HEK293 (cell line): ENCODE measurements at regions not wholly inside any gene's neighbourhood (a gene's known extent, or its start where the extent isn't known, plus 50 kb on each side); places are given as distances from the start of the nearest gene placed in this dataset.

Experiments used
- CTCF ChIA-PET: fragments of 350-600 bp; formaldehyde crosslinking; extraction: SDS; loops from one replicate; lab custom pipeline; 2021; ENCODE audit warnings: antibody characterized with exemption; lab: Yijun Ruan, JAX
- POLR2A ChIA-PET: fragments of 300-600 bp; formaldehyde crosslinking; extraction: SDS; loops from one replicate; lab custom pipeline; 2020; ENCODE audit warnings: antibody characterized with exemption, inconsistent platforms; lab: Yijun Ruan, JAX
- H3K27ac ChIP-seq: fragments of 200-500 bp; sonication (Bioruptor generic); 2 replicates; pipeline ENCODE4 v1.5.1; 2014; ENCODE audit warnings: low read depth, low read length, control low read depth, inconsistent platforms; ENCODE audit errors: extremely low read depth
- H3K36me3 ChIP-seq, 2 experiments: fragments of 200-500 bp in 1 of 2; sonication (Bioruptor generic) in 1 of 2; 1 replicate in 1 of 2; 2 replicates in 1 of 2; pipeline ENCODE4 v1.5.1; 2014 to 2017; ENCODE audit warnings: inconsistent platforms in 2 of 2, low read length in 2 of 2; ENCODE audit not compliant: control insufficient read depth in 2 of 2, insufficient read depth in 1 of 2
- H3K4me1 ChIP-seq: fragments of 200-500 bp; sonication (Bioruptor generic); 2 replicates; pipeline ENCODE4 v1.5.1; 2014; ENCODE audit warnings: mild to moderate bottlenecking, low read length, inconsistent platforms; ENCODE audit not compliant: control insufficient read depth, insufficient read depth
- H3K4me3 ChIP-seq: 2 replicates; pipeline ENCODE4 v1.5.1; 2011; ENCODE audit warnings: low read depth, mild to moderate bottlenecking, control low read depth, low read length, moderate library complexity
- H3K9me3 ChIP-seq: fragments of 200-500 bp; sonication (Bioruptor generic); 2 replicates; pipeline ENCODE4 v1.5.1; 2014; ENCODE audit warnings: low read depth, low read length, inconsistent platforms; ENCODE audit not compliant: control insufficient read depth, insufficient read depth
- EGR2 ChIP-seq: fragments of 450-650 bp; formaldehyde crosslinking; IDR thresholded peaks from 2 replicates; pipeline ENCODE4 v1.5.1; 2016; ENCODE audit warnings: low read depth, missing biosample characterization, missing genetic modification characterization
- FEZF1 ChIP-seq: fragments of 450-650 bp; formaldehyde crosslinking; IDR thresholded peaks from 2 replicates; pipeline ENCODE4 v1.5.1; 2016; ENCODE audit warnings: missing biosample characterization, missing genetic modification characterization
- GLIS1 ChIP-seq: fragments of 450-650 bp; formaldehyde crosslinking; IDR thresholded peaks from 2 replicates; pipeline ENCODE4 v1.5.1; 2016; ENCODE audit warnings: missing biosample characterization, missing genetic modification characterization
- HIC1 ChIP-seq: fragments of 450-650 bp; formaldehyde crosslinking; IDR thresholded peaks from 2 replicates; pipeline ENCODE4 v1.5.1; 2016; ENCODE audit warnings: missing biosample characterization, missing genetic modification characterization
- HOXA7 ChIP-seq: sonication (generic); formaldehyde crosslinking; IDR thresholded peaks from 2 replicates; pipeline ENCODE4 v1.8.1; 2022; ENCODE audit warnings: missing genetic modification reagents, borderline replicate concordance
- IKZF3 ChIP-seq: fragments of 450-650 bp; IDR thresholded peaks from 2 replicates; pipeline ENCODE4 v1.5.0; 2018; ENCODE audit warnings: missing biosample characterization, mild to moderate bottlenecking, missing genetic modification characterization, moderate library complexity
- SP3 ChIP-seq: fragments of 450-650 bp; formaldehyde crosslinking; IDR thresholded peaks from 2 replicates; pipeline ENCODE4 v1.5.1; 2016; ENCODE audit warnings: missing biosample characterization, missing genetic modification characterization
- SP7 ChIP-seq: fragments of 450-650 bp; formaldehyde crosslinking; IDR thresholded peaks from 2 replicates; pipeline ENCODE4 v1.5.1; 2016; ENCODE audit warnings: missing biosample characterization, missing genetic modification characterization
- ZBTB8A ChIP-seq: fragments of 450-650 bp; formaldehyde crosslinking; IDR thresholded peaks from 2 replicates; pipeline ENCODE4 v1.5.1; 2016; ENCODE audit warnings: missing biosample characterization, missing genetic modification characterization
- ZIC2 ChIP-seq: fragments of 450-650 bp; formaldehyde crosslinking; IDR thresholded peaks from 2 replicates; pipeline ENCODE4 v1.5.1; 2016; ENCODE audit warnings: missing biosample characterization, missing genetic modification characterization
- ZNF133 ChIP-seq: fragments of 450-650 bp; formaldehyde crosslinking; IDR thresholded peaks from 2 replicates; pipeline ENCODE4 v1.5.1; 2016; ENCODE audit warnings: missing biosample characterization, missing genetic modification characterization
- ZNF48 ChIP-seq: fragments of 450-650 bp; formaldehyde crosslinking; IDR thresholded peaks from 2 replicates; pipeline ENCODE4 v1.5.1; 2016; ENCODE audit warnings: missing biosample characterization, missing genetic modification characterization
- ZNF514 ChIP-seq: fragments of 450-650 bp; formaldehyde crosslinking; IDR thresholded peaks from 2 replicates; pipeline ENCODE4 v1.5.1; 2016; ENCODE audit warnings: missing biosample characterization, missing genetic modification characterization
- ZNF530 ChIP-seq: fragments of 450-650 bp; formaldehyde crosslinking; IDR thresholded peaks from 2 replicates; pipeline ENCODE4 v1.5.1; 2016; ENCODE audit warnings: low read depth, missing biosample characterization, missing genetic modification characterization
- ZNF571 ChIP-seq: fragments of 450-650 bp; formaldehyde crosslinking; IDR thresholded peaks from 2 replicates; pipeline ENCODE4 v1.5.0; 2017; ENCODE audit warnings: missing biosample characterization, missing genetic modification characterization
- ZNF626 ChIP-seq: fragments of 450-650 bp; sonication (Bioruptor Pico); formaldehyde crosslinking; IDR thresholded peaks from 2 replicates; pipeline ENCODE4 v1.5.1; 2018; ENCODE audit warnings: missing biosample characterization, missing genetic modification characterization, inconsistent platforms
- ZNF639 ChIP-seq: fragments of 450-650 bp; formaldehyde crosslinking; IDR thresholded peaks from 2 replicates; pipeline ENCODE4 v1.5.1; 2016; ENCODE audit warnings: missing biosample characterization, missing genetic modification characterization
- ZNF654 ChIP-seq: fragments of 450-650 bp; formaldehyde crosslinking; IDR thresholded peaks from 2 replicates; pipeline ENCODE4 v1.5.1; 2016; ENCODE audit warnings: low read depth, missing biosample characterization, missing genetic modification characterization
- ZNF677 ChIP-seq: fragments of 450-650 bp; IDR thresholded peaks from 2 replicates; pipeline ENCODE4 v1.5.0; 2018; ENCODE audit warnings: missing biosample characterization, mild to moderate bottlenecking, missing genetic modification characterization, moderate library complexity
- ZNF830 ChIP-seq: fragments of 450-650 bp; IDR thresholded peaks from 2 replicates; pipeline ENCODE4 v1.5.0; 2018; ENCODE audit warnings: missing biosample characterization, missing genetic modification characterization, low read depth, mild to moderate bottlenecking, moderate library complexity
- ZNF837 ChIP-seq: fragments of 450-650 bp; formaldehyde crosslinking; IDR thresholded peaks from 2 replicates; pipeline ENCODE4 v1.5.1; 2016; ENCODE audit warnings: missing biosample characterization, missing genetic modification characterization
- TF ChIP-seq, protein P1 (sequence below): fragments of 450-650 bp; formaldehyde crosslinking; conservative IDR thresholded peaks from 2 replicates; pipeline ENCODE4 v1.5.1; 2016; ENCODE audit warnings: low read depth, missing biosample characterization, missing genetic modification characterization
- TF ChIP-seq, protein P2 (sequence below): fragments of 450-650 bp; formaldehyde crosslinking; IDR thresholded peaks from 2 replicates; pipeline ENCODE4 v1.5.1; 2017; ENCODE audit warnings: missing biosample characterization, mild to moderate bottlenecking, missing genetic modification characterization, moderate library complexity

DNA sequence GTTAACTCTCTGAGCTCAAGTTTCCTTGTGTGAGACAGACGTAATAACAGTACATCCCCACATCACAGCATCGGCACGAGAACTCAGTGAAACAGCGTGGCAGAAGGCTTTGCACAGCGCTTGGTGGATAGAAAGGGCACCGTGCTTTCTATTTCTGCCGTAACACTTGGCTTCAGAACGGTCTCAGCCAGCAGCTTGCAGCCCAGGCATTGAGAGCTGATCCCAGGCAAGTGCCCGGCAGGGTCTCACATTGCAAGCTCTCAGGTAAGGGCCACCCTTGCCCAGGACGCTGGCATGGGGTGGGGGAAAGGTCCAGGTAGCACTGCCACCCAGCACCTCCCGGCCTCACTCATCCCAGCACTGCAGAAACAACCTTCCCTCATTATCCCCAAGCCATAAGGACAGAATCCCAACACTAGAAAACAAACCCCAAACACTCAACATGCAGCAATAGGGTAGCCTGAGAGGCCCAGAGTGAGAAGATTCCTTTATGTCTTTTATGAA is 70.5 kb upstream of the ITGA11 start (continued):
- TF ChIP-seq, protein P1, sequence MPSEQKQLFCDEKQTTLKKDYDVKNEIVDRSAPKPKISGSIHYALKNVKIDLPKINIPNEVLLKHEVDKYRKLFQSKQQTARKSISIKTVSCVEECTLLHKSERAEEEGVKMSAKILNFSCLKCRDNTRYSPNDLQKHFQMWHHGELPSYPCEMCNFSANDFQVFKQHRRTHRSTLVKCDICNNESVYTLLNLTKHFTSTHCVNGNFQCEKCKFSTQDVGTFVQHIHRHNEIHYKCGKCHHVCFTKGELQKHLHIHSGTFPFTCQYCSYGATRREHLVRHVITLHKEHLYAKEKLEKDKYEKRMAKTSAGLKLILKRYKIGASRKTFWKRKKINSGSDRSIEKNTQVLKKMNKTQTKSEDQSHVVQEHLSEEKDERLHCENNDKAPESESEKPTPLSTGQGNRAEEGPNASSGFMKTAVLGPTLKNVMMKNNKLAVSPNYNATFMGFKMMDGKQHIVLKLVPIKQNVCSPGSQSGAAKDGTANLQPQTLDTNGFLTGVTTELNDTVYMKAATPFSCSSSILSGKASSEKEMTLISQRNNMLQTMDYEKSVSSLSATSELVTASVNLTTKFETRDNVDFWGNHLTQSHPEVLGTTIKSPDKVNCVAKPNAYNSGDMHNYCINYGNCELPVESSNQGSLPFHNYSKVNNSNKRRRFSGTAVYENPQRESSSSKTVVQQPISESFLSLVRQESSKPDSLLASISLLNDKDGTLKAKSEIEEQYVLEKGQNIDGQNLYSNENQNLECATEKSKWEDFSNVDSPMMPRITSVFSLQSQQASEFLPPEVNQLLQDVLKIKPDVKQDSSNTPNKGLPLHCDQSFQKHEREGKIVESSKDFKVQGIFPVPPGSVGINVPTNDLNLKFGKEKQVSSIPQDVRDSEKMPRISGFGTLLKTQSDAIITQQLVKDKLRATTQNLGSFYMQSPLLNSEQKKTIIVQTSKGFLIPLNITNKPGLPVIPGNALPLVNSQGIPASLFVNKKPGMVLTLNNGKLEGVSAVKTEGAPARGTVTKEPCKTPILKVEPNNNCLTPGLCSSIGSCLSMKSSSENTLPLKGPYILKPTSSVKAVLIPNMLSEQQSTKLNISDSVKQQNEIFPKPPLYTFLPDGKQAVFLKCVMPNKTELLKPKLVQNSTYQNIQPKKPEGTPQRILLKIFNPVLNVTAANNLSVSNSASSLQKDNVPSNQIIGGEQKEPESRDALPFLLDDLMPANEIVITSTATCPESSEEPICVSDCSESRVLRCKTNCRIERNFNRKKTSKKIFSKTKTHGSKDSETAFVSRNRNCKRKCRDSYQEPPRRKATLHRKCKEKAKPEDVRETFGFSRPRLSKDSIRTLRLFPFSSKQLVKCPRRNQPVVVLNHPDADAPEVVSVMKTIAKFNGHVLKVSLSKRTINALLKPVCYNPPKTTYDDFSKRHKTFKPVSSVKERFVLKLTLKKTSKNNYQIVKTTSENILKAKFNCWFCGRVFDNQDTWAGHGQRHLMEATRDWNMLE (tag by site-specific recombination): no peak
- TF ChIP-seq ZNF654 (tag by site-specific recombination) (no peak), ZNF48 (no peak), ZNF571 (tag by site-specific recombination) (no peak), ZNF530 (tag by site-specific recombination) (no peak), ZNF677 (tag by site-specific recombination) (no peak), GLIS1 (tag by site-specific recombination) (no peak), FEZF1 (tag by site-specific recombination) (no peak), HOXA7 (no peak), SP3 (tag by site-specific recombination) (no peak)

DNA sequence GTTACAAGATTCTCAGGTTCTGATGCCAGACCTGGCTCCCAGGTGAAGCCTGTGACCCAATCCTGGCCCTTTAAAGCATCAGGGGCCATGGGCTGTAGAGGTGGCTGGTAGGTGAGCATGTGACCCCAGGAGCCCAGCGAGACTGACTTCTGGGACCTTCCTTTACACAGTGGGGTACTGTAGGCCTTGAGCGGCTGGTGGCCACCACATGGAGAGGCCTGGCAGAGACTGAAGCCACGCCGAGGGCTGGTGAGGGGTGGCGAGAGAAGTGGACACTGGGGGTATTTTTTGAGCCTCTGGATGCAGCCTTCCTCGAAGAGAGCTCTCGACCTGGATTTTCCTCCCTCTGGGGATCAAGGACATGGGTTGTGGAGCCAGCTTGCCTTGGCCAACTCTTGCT is 71.2 kb upstream of the ITGA11 start:
- POLR2A ChIA-PET: no interaction called here
- H3K4me1 ChIP-seq: no peaks in the 10 kb centered on the region
- H3K4me3 ChIP-seq: no peak overlapping the region
- H3K36me3 ChIP-seq: no peaks in the 10 kb centered on the region
- H3K27ac ChIP-seq: no peak overlapping the region
- TF ChIP-seq ZNF626 (tag by site-specific recombination) (no peak), ZNF837 (no peak), ZNF639 (no peak), IKZF3 (tag by site-specific recombination) (no peak), EGR2 (tag by site-specific recombination) (no peak), ZBTB8A (tag by site-specific recombination) (no peak), ZIC2 (tag by site-specific recombination) (no peak)
- CTCF ChIA-PET: interaction anchor here (0.6 kb wide), 1 partner anchor 95 kb away, joined by 3 read pairs; no protein-coding TSS in a partner anchor
- H3K9me3 ChIP-seq: no peaks in the 10 kb centered on the region

- Histone ChIP-seq H3K4me1 (no peaks in the 10 kb centered on the region), H3K9me3 (no peaks in the 10 kb centered on the region), H3K27ac (no peak overlapping the region), H3K4me3 (no peak overlapping the region), H3K36me3 (no peaks in the 10 kb centered on the region)
- POLR2A ChIA-PET: no interaction called here
- CTCF ChIA-PET: interaction anchor here (0.6 kb wide), 1 partner anchor 95 kb away, joined by 3 read pairs; no protein-coding TSS in a partner anchor
- no peak for TF ChIP-seq ZNF830 (tag by site-specific recombination)
- TF ChIP-seq, protein P2, sequence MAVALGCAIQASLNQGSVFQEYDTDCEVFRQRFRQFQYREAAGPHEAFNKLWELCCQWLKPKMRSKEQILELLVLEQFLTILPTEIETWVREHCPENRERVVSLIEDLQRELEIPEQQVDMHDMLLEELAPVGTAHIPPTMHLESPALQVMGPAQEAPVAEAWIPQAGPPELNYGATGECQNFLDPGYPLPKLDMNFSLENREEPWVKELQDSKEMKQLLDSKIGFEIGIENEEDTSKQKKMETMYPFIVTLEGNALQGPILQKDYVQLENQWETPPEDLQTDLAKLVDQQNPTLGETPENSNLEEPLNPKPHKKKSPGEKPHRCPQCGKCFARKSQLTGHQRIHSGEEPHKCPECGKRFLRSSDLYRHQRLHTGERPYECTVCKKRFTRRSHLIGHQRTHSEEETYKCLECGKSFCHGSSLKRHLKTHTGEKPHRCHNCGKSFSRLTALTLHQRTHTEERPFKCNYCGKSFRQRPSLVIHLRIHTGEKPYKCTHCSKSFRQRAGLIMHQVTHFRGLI (tag by site-specific recombination): no peak
- no peak for TF ChIP-seq HIC1 (tag by site-specific recombination)
- no peak for TF ChIP-seq ZNF514
- no peak for TF ChIP-seq SP7
- TF ChIP-seq ZNF133 (tag by site-specific recombination): no peak
These were observed 72.1 kb upstream of the ITGA11 start for GRCh38 chr15:68503791-68504680.
